HUES64 (cell line): ENCODE measurements at regions not wholly inside any gene's neighbourhood (a gene's known extent, or its start where the extent isn't known, plus 50 kb on each side); places are given as distances from the start of the nearest gene placed in this dataset.

ENCODE experiments used
- H3K27ac ChIP-seq: 2 replicates; pipeline ENCODE4 v1.7.0; 2013; ENCODE audit warnings: low read depth, low read length, inconsistent platforms
- H3K27me3 ChIP-seq: 2 replicates; pipeline ENCODE4 v1.6.1; 2013; ENCODE audit warnings: mild to moderate bottlenecking, low read length; ENCODE audit not compliant: insufficient read depth
- H3K36me3 ChIP-seq: 2 replicates; pipeline ENCODE4 v1.6.1; 2013; ENCODE audit warnings: mild to moderate bottlenecking, low read length; ENCODE audit not compliant: insufficient read depth
- H3K4me1 ChIP-seq: 2 replicates; pipeline ENCODE4 v1.6.1; 2013; ENCODE audit warnings: mild to moderate bottlenecking, low read length, moderate library complexity; ENCODE audit not compliant: insufficient read depth
- H3K4me3 ChIP-seq: 2 replicates; pipeline ENCODE4 v1.5.1; 2013; ENCODE audit warnings: mild to moderate bottlenecking, low read length, moderate library complexity
- H3K9ac ChIP-seq: 2 replicates; pipeline ENCODE4 v1.6.1; 2013; ENCODE audit warnings: mild to moderate bottlenecking, low read depth, low read length
- H3K9me3 ChIP-seq: 2 replicates; pipeline ENCODE4 v1.6.1; 2013; ENCODE audit warnings: low read depth, low read length; ENCODE audit not compliant: insufficient read depth
- WGBS: fragments of 150-250, 120-280 bp; methylation state at CpG from one replicate; pipeline ENCODE4 v1.1.7; 2013; ENCODE audit warnings: missing lambda C conversion rate; 5-methylcytosine and 5-hydroxymethylcytosine counted together

DNA sequence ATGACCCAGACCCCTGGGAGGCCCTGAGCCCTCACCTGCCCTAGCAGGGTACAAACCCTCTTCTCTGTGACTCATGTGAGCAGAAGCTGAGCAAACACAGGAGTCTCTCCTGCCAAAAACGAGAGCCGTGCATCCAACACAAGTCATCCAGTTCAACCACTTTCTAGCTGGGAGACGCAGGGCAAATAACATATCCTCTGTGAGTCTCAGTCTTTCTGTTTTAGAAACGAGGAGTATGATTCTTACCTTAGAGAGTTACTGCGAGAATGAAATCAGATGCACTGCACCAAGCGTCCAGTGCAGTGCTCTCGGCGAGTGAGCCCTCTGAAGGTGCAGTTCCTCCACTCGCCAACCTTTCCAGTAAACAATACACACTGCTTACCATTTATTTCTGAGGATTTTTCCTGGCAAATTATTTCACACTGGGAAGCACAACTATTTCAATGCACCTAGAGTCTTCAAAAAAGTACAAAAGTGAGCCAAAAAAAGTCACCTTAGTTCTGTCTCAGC, 331.8 kb upstream of the MYT1L start:
- no peak overlapping the region for H3K9ac ChIP-seq
- peaks cover 14% of the 10 kb centered on the region for H3K9me3 ChIP-seq
- H3K4me3 ChIP-seq, result no peak overlapping the region
- no peaks in the 10 kb centered on the region for H3K27me3 ChIP-seq
- H3K4me1 ChIP-seq, result no peaks in the 10 kb centered on the region
- no peak overlapping the region for H3K27ac ChIP-seq
- WGBS, result 90% methylated on average over 9 of the region's 9 CpGs
- H3K36me3 ChIP-seq, result no peaks in the 10 kb centered on the region

DNA sequence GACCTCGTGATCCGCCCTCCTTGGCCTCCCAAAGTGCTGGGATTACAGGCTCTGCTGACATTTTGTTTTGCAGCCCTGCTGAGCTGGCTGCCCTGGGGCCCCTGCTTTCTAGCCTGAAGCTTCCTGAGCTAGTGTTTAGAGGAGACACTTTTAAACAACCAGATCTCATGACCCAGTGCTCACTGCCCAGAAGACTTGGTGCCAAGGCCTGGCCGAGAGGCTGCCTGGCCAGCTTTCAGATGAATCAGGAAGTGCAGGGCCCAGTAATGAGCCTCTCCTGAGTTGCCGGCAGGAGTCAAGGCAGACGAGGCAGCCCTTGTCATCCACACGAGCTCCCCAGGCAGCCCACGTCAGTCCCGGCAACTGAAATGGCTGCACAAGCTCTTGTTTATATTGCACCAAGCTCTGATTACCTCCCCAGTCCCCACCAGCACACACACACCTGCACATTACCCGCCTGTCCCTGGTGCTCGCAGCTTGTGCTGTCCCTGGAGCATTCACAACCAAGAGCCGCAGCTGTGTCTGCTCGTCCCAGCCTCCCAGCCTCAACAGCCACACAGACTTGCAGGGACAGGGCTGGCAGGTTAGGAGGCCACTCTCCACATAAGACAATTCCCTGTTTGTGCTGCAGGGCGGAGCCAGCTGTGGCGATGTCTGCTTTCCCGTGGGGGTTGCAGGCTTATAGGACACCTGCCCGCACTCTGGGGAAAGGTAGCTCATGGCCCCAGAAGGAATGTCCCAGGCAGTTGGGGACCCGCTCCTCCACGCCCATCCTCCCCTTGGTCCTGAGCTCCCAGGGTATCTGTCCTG, 331.2 kb upstream of the MYT1L start:
- no peak overlapping the region for H3K27ac ChIP-seq
- 91% methylated on average over 18 of the region's 18 CpGs for WGBS

DNA sequence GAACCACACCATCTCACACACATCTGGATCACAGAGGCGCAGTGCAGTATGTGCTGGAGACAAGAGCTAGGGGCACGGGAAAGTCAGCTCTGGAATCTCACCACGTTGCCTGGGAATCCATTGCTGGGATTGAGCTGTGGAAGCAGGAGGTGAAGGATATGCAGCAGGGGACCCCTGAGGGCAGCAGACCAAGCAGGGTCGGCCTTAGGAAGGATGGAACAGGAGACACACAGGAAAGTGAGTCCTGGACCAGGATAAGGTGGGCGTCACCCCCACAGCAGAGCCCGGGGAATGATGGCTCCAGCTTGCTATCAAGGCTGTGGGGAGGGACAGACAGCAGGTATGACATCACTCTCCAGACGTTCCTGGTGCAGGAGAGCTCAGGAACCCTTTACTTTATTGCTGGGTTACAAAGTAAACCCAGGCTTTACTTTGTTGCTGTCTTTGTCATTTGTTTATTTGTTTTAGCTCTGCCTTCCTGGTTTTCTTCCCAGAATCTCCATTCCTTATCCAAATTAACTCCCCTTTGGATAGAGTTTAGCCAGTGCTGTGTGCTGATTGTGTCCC, 329.8 kb upstream of the MYT1L start:
- H3K9me3 ChIP-seq, result peaks cover 14% of the 10 kb centered on the region
- no peak overlapping the region for H3K27ac ChIP-seq
- peaks cover 4% of the 10 kb centered on the region; the same call in 1 of the 2 replicates for H3K27me3 ChIP-seq
- no peaks in the 10 kb centered on the region for H3K4me1 ChIP-seq
- 86% methylated on average over 7 of the region's 7 CpGs for WGBS
- H3K36me3 ChIP-seq, result no peaks in the 10 kb centered on the region
- H3K4me3 ChIP-seq, result no peak overlapping the region
- H3K9ac ChIP-seq, result no peak overlapping the region

More for the DNA sequence above, 331.2 kb upstream of the MYT1L start:
- Histone ChIP-seq H3K4me1 (no peaks in the 10 kb centered on the region), H3K9me3 (peaks cover 14% of the 10 kb centered on the region), H3K36me3 (no peaks in the 10 kb centered on the region), H3K9ac (no peak overlapping the region), H3K27me3 (0 out of 2 replicates have a peak, but pooled peaks cover under 1% of the 10 kb centered on the region), H3K4me3 (no peak overlapping the region)

DNA sequence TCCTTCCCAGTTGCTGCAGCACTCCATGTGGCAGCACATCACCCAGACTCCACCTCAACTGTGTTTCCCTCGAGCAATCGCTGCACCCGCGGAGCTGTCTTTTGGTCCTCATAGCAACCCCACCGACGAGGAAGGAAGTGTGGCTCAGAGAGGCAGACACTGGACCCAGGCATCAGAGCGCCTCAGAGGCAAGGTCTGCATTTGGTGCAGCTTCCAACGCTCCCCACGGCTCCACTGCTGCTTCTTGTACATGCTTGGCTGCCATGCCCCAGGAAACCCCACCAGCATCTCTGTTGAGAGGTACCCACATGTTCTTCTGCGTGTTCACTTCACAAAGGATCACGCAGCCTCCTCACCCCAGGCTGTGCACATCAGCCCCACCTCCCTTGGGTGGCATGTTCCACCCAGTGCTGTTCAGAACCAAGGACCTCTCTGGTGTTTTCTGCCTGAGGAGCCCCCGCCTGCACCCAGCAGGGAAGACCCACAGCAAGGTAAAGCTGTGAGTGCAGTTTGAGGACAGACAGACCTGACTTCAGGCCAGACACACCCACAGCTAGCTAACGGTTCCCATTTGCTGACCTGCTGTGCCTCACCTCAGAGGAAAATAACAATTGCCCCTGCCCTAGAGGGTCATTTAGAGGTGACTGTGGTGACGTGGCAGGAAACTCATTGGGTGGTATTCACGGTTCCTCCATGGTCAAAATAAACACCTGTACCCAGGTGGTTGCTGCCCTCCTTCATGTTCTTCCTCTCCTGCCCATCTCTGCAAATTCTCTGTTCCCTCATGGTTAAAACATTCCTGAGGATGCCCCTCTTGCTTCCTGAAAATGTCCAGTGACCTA, 326.3 kb upstream of the MYT1L start:
- Histone ChIP-seq H3K4me1 (no peaks in the 10 kb centered on the region), H3K27me3 (peaks cover 4% of the 10 kb centered on the region; the same call in 1 of the 2 replicates), H3K36me3 (no peaks in the 10 kb centered on the region), H3K9me3 (peaks cover 14% of the 10 kb centered on the region), H3K4me3 (no peak overlapping the region), H3K27ac (no peak overlapping the region), H3K9ac (no peak overlapping the region)
- WGBS, result 93% methylated on average over 15 of the region's 15 CpGs

DNA sequence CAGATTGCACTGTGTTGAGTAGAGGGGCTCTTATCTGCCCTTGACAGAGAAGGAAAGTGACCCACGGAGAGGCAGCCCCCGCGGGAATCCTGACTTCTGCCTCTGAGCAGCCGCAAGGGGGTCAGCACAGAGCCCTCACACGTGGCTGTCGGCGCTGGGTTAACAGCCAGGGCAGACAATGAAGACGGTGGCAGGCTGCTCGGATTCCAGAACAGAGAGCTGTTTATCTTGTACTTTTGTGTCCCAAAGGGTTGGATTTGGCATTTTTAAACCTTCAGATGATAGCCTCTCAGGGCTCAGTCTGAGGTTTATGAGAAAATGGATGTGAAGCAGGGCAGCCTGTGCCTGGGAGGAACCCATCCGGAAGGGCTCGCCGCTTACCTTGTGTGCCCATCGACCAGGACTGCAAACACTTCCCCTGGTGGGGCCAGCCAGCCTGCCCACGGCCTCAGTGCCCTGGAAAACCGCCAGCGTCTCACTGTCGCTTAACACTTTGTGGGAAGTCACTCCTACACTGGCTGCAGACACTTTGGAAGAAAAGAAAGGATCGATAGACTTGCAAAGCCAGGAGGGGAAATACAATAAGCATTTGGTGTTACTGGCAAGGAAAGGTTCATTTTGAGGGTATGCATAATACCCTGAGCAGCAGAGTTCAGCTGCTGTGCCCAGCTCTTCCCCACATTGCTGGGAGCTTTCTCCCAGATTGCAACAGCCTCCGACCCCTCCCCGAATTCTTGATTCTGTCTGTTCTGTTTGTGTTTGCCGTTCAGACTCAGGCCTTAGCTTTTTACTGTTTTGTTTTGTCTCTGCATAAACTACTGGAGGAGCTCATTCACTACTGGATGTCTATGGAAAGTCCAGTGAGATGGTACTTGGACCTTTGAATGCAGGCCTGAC, 325.3 kb upstream of the MYT1L start:
- Histone ChIP-seq H3K4me3 (no peak overlapping the region), H3K27ac (no peak overlapping the region), H3K36me3 (no peaks in the 10 kb centered on the region), H3K4me1 (no peaks in the 10 kb centered on the region), H3K9ac (no peak overlapping the region; the same call in 1 of the 2 replicates), H3K9me3 (peaks cover 14% of the 10 kb centered on the region), H3K27me3 (peaks cover 4% of the 10 kb centered on the region; the same call in 1 of the 2 replicates)
- 81% methylated on average over 21 of the region's 21 CpGs for WGBS

DNA sequence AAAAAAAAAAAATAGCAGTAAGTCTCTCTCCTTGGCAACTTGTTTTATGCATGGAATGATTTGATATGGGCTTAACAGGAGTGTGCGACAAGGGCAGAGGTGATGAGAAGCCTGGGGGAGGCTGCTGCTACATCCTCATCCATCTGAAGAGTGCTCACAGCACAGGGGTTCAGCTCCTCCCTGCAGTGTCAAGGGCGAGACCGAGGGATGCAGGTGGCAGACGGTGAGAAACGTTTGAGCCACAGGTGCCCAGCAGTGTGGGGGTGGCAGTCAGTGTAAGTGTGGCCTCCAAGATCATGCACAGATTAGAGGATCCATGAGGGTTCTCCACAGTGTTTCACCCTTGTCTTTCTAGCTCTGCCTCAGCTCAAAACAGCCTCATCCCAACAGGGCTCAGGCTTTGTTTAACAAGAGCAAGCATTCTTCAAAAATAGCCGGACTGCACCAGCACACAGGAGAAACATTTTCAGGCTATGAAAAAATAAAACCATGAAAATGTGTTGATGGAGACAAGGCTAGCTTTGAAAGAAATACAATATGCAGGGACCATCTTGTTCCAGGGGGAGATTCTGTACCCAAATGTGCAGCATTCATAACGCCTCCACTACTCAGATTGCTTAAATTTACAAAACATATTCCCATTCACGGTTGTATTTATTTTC, 324.5 kb upstream of the MYT1L start:
- Histone ChIP-seq H3K4me3 (no peak overlapping the region), H3K9me3 (peaks cover 14% of the 10 kb centered on the region), H3K27me3 (peaks cover 4% of the 10 kb centered on the region; the same call in 1 of the 2 replicates), H3K9ac (no peak overlapping the region), H3K36me3 (no peaks in the 10 kb centered on the region), H3K27ac (no peak overlapping the region), H3K4me1 (no peaks in the 10 kb centered on the region)
- WGBS, result 82% methylated on average over 8 of the region's 8 CpGs

DNA sequence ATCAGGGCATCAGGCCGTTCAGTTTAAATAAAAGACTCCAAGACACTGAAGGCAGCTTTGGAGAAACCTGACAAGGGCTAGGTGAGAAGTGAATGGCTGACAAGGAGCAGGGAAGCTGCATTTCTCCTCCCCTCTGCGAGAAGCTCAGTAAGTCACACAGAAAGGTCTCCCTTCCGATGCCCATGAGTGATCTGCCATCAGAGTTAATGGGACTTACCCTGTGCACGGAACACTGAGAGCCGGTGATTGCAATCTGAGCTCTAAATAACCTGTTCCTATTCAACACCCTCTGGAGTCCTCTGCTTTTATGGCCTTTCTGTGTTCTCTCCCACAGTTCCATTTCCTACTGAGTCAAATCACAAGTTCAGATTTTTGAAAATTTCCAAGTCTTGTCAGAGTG, 322.2 kb upstream of the MYT1L start:
- no peak overlapping the region for H3K9ac ChIP-seq
- 89% methylated on average over 5 of the region's 5 CpGs for WGBS
- H3K27me3 ChIP-seq, result peaks cover 4% of the 10 kb centered on the region; the same call in 1 of the 2 replicates
- no peak overlapping the region for H3K27ac ChIP-seq
- H3K4me3 ChIP-seq, result no peak overlapping the region
- no peaks in the 10 kb centered on the region for H3K9me3 ChIP-seq
- no peaks in the 10 kb centered on the region for H3K36me3 ChIP-seq
- no peaks in the 10 kb centered on the region for H3K4me1 ChIP-seq

DNA sequence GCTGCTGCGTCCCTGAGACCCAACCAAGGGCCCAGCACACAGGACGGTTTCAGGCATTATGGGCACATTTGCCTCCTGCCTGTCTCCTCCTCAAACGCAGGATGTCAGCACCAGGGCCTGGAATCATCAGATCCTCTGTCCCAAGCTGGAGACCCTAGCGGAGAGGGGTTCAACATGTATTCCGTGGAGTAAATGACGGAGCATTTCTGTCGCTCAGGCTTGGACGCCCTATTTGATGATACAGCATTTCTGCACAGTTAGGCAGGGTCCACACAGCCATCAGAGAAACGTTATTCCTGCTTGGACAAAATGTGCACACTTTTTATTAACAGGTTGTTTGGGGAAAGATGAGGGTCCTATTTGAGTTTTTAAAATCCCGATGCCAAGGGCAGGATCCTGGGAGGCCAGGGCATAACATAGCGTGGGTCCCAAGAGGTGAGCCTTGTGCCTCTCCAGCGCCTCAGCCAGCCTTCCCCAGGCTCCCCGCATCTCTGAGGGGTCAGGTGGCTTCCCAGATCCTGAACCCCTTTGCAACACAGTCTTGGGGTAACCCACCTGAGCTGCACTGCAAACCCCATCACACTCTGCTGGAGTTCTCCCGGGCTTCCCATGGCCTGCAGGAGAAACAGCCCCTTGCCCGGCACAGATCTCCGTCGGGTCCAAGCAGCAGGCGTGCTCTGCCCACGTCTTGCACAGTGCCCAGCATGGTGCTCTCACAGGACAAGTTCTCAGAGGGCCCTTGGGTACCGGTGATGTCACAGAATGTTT, 319.7 kb upstream of the MYT1L start:
- no peaks in the 10 kb centered on the region for H3K9me3 ChIP-seq
- H3K27me3 ChIP-seq, result no peaks in the 10 kb centered on the region
- no peaks in the 10 kb centered on the region for H3K36me3 ChIP-seq
- no peak overlapping the region for H3K27ac ChIP-seq
- 0 out of 2 replicates have a peak, but pooled peaks cover 2% of the 10 kb centered on the region for H3K4me1 ChIP-seq
- 95% methylated on average over 20 of the region's 20 CpGs for WGBS
- H3K9ac ChIP-seq, result no peak overlapping the region
- no peak overlapping the region for H3K4me3 ChIP-seq

DNA sequence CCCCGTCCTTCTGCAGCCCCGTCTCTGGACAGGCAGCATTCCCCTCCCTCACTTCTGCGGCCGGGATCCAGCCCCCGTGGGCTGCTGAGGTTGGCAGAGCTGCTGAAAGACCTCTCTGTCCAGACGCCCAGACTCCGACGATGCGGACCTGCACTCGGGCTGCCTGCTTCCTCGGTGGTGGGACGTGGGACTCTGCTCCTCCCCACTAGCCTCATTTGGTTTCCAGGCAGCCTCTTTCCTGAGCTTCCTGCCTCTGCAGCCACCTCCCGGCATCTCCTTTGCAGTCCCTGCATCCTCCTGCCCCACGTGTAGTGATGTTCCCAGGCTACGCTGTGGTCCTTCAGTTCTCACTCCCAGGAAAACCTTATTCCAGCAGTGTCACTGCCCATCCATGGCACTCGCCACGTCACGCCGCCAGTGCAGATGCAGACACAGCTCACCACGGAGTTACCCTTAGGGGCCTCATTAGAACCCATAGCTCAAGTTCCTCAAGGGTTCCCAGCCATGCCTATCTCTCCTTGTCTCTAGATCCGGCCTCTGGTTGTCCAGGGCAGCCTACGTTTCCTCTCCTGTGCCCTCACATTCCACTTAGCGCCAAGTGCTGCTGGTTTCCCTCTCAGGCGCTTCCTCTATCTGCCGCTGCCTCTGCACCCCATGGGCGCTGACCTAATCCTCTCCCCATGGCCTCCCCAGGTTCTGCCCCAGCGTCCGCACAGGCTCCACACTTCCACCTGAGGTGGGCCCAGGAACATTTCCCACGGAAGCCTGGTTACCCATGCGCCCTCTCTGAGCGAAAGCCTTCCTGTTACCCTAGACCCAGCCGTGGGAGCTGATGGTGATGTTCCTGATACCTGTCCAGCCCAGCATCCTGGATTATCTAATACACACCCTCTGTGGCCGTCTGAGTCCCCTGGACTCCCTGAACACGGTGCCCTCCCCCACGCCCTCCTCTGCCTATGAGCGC, 318.3 kb upstream of the MYT1L start:
- no peak overlapping the region for H3K4me3 ChIP-seq
- WGBS, result 93% methylated on average over 36 of the region's 36 CpGs
- H3K27ac ChIP-seq, result no peak overlapping the region
- H3K36me3 ChIP-seq, result no peaks in the 10 kb centered on the region
- H3K9me3 ChIP-seq, result no peaks in the 10 kb centered on the region
- 0 out of 2 replicates have a peak, but pooled peaks cover 2% of the 10 kb centered on the region for H3K4me1 ChIP-seq
- H3K27me3 ChIP-seq, result no peaks in the 10 kb centered on the region
- H3K9ac ChIP-seq, result no peak overlapping the region
